ENCODE measurements at regions not wholly inside any gene's neighbourhood (a gene's known extent, or its start where the extent isn't known, plus 50 kb on each side); places are given as distances from the start of the nearest gene placed in this dataset.

GRCh38 chr1:17908945-17909344, 153.8 kb downstream of the ACTL8 start:
- TF ChIP-seq CTCF (IDR thresholded peaks at IDR 0.05), result no peak
- no peak for TF ChIP-seq POLR2A (IDR thresholded peaks at IDR 0.05)
- H3K4me3 ChIP-seq (ENCODE audit: low read depth, poor library complexity, severe bottlenecking), result no peak overlapping the region
- intact Hi-C loops (cut with DNase I; ENCODE audit: low total_unique reads), result no loop called here
- peak in 1 of 2 donors; percentile 37 for DNase-seq (ENCODE audit: low spot score in 2 of 2)

- 19 to 26% methylated on average over 4 of the region's 4 CpGs for WGBS, 2 donors
- DNase-seq (ENCODE audit: low spot score in 2 of 2), result peak in 1 of 2 donors; percentile 48
- TF ChIP-seq CTCF (IDR thresholded peaks at IDR 0.05) (no peak), POLR2A (IDR thresholded peaks at IDR 0.05) (no peak)
- H3K4me3 ChIP-seq (ENCODE audit: low read depth, poor library complexity, severe bottlenecking), result no peak overlapping the region
- intact Hi-C loops (cut with DNase I; ENCODE audit: low total_unique reads), result no loop called here
Observed at GRCh38 chr1:17909634-17910033, 154.5 kb downstream of the ACTL8 start.

- TF ChIP-seq CTCF (IDR thresholded peaks at IDR 0.05) (no peak), POLR2A (IDR thresholded peaks at IDR 0.05) (no peak)
- H3K4me3 ChIP-seq (ENCODE audit: low read depth, poor library complexity, severe bottlenecking), result no peak overlapping the region
- intact Hi-C loops (cut with DNase I; ENCODE audit: low total_unique reads), result no loop called here
- 60 to 66% methylated on average over 4 of the region's 4 CpGs for WGBS, 2 donors
- DNase-seq (ENCODE audit: low spot score in 2 of 2), result no peak
Observed at GRCh38 chr1:17911791-17912190, 156.7 kb downstream of the ACTL8 start.

GRCh38 chr1:17912491-17912890, 157.4 kb downstream of the ACTL8 start:
- H3K4me3 ChIP-seq (ENCODE audit: low read depth, poor library complexity, severe bottlenecking), result no peak overlapping the region
- peak in 1 of 2 donors; percentile 69 for DNase-seq (ENCODE audit: low spot score in 2 of 2)
- intact Hi-C loops (cut with DNase I; ENCODE audit: low total_unique reads), result no loop called here
- WGBS, 2 donors, result 74 to 78% methylated on average over 7 of the region's 7 CpGs
- TF ChIP-seq CTCF (IDR thresholded peaks at IDR 0.05), result no peak

GRCh38 chr1:17913326-17914115, 158.4 kb downstream of the ACTL8 start:
- H3K4me3 ChIP-seq (ENCODE audit: low read depth, poor library complexity, severe bottlenecking), result no peak overlapping the region
- intact Hi-C loops (cut with DNase I; ENCODE audit: low total_unique reads), result no loop called here
- TF ChIP-seq CTCF (IDR thresholded peaks at IDR 0.05) (no peak), POLR2A (IDR thresholded peaks at IDR 0.05) (no peak)
- WGBS, 2 donors, result 72 to 81% methylated on average over 14 of the region's 14 CpGs
- peak in 1 of 2 donors; percentile 72 for DNase-seq (ENCODE audit: low spot score in 2 of 2)

GRCh38 chr1:17914131-17914530, 159.0 kb downstream of the ACTL8 start:
- peak in 1 of 2 donors; percentile 50 for DNase-seq (ENCODE audit: low spot score in 2 of 2)
- intact Hi-C loops (cut with DNase I; ENCODE audit: low total_unique reads), result no loop called here
- TF ChIP-seq POLR2A (IDR thresholded peaks at IDR 0.05) (no peak), CTCF (IDR thresholded peaks at IDR 0.05) (no peak)
- WGBS, 2 donors, result 58 to 88% methylated on average over 7 of the region's 7 CpGs
- no peak overlapping the region for H3K4me3 ChIP-seq (ENCODE audit: low read depth, poor library complexity, severe bottlenecking)
